IPS DF 4.7 (cell line): ENCODE measurements at regions not wholly inside any gene's neighbourhood (a gene's known extent, or its start where the extent isn't known, plus 50 kb on each side); places are given as distances from the start of the nearest gene placed in this dataset.
A peak's percentile ranks its signal among the peaks of the same experiment; 100 is the strongest.
"Not testable (repeated sequence)": the region's sequence is repeated elsewhere in the genome, so short reads cannot be mapped to it uniquely, and the experiment has no call there.

ENCODE experiments used
- DNase-seq: peaks from one replicate; pipeline ENCODE4 v3.0.0-alpha.2; 2013; ENCODE audit warnings: low spot score; ENCODE audit errors: extremely low read depth

GRCh38 chr4:115950806-115951205 lies 837.4 kb upstream of the NDST4 start:
- no peak for DNase-seq

GRCh38 chr4:115949974-115950743 lies 836.7 kb upstream of the NDST4 start:
- not testable (repeated sequence) for DNase-seq

GRCh38 chr4:115945026-115945425 lies 831.6 kb upstream of the NDST4 start:
- no peak for DNase-seq

- no peak for DNase-seq
Observed at GRCh38 chr4:115944146-115944905, 830.9 kb upstream of the NDST4 start.

GRCh38 chr4:115938764-115939443 lies 825.5 kb upstream of the NDST4 start:
- no peak for DNase-seq

GRCh38 chr4:115929373-115929772 lies 816.0 kb upstream of the NDST4 start:
- DNase-seq: no peak

- no peak for DNase-seq
Observed at GRCh38 chr4:115927382-115927781, 814.0 kb upstream of the NDST4 start.

- no peak for DNase-seq
Observed at GRCh38 chr4:115923152-115923551, 809.7 kb upstream of the NDST4 start.

GRCh38 chr4:115920637-115921036 lies 807.2 kb upstream of the NDST4 start:
- no peak for DNase-seq

GRCh38 chr4:115918149-115918548 lies 804.7 kb upstream of the NDST4 start:
- no peak for DNase-seq

- no peak for DNase-seq
Observed at GRCh38 chr4:115906428-115906827, 793.0 kb upstream of the NDST4 start.

GRCh38 chr4:115883847-115884246 lies 770.4 kb upstream of the NDST4 start:
- DNase-seq: no peak

GRCh38 chr4:115883231-115883630 lies 769.8 kb upstream of the NDST4 start:
- DNase-seq: no peak

- DNase-seq: no peak
Observed at GRCh38 chr4:115873048-115873447, 759.6 kb upstream of the NDST4 start.

- no peak for DNase-seq
Observed at GRCh38 chr4:115871596-115871995, 758.2 kb upstream of the NDST4 start.

- no peak for DNase-seq
Observed at GRCh38 chr4:115866364-115866896, 753.0 kb upstream of the NDST4 start.

- no peak for DNase-seq
Observed at GRCh38 chr4:115865736-115866135, 752.3 kb upstream of the NDST4 start.

- no peak for DNase-seq
Observed at GRCh38 chr4:115852767-115853091, 739.3 kb upstream of the NDST4 start.

- DNase-seq: peak; percentile 75
Observed at GRCh38 chr4:115851918-115852766, 738.7 kb upstream of the NDST4 start.

GRCh38 chr4:115850799-115851509 lies 737.5 kb upstream of the NDST4 start:
- DNase-seq: no peak

- no peak for DNase-seq
Observed at GRCh38 chr4:115844180-115844579, 730.8 kb upstream of the NDST4 start.
